Mesenchymal stem cell (in vitro differentiated cells and primary cell): ENCODE measurements at regions not wholly inside any gene's neighbourhood (a gene's known extent, or its start where the extent isn't known, plus 50 kb on each side); places are given as distances from the start of the nearest gene placed in this dataset.

ENCODE experiments used
- DNase-seq: peaks from one replicate; pipeline ENCODE4 v3.0.0-alpha.2; 2013
- H2AFZ ChIP-seq: one replicate; pipeline ENCODE4 v1.6.1; 2013; ENCODE audit warnings: low read depth, mild to moderate bottlenecking, control low read depth, inconsistent platforms, low read length, moderate library complexity
- H2AK5ac ChIP-seq: 2 replicates; pipeline ENCODE4 v1.6.1; 2013; ENCODE audit warnings: low read length, moderate library complexity, mild to moderate bottlenecking, inconsistent platforms; ENCODE audit not compliant: severe bottlenecking
- H2BK120ac ChIP-seq: one replicate; pipeline ENCODE4 v1.6.1; 2013; ENCODE audit warnings: low read depth, mild to moderate bottlenecking, inconsistent platforms, low read length, moderate library complexity
- H2BK12ac ChIP-seq, 2 experiments: one replicate each; pipeline ENCODE4 v1.6.1; 2013; ENCODE audit warnings: inconsistent platforms in 2 of 2, low read length in 2 of 2, mild to moderate bottlenecking in 2 of 2, moderate library complexity in 2 of 2, control low read depth in 1 of 2
- H2BK15ac ChIP-seq: one replicate; pipeline ENCODE4 v1.6.1; 2013; ENCODE audit warnings: mild to moderate bottlenecking, low read depth, inconsistent platforms; ENCODE audit not compliant: poor library complexity, severe bottlenecking
- H2BK5ac ChIP-seq: 2 replicates; pipeline ENCODE4 v1.6.1; 2013; ENCODE audit warnings: low read depth, mild to moderate bottlenecking, low read length, control low read depth, inconsistent platforms; ENCODE audit not compliant: poor library complexity, severe bottlenecking
- H3K14ac ChIP-seq, 2 experiments: one replicate each; pipeline ENCODE4 v1.6.1; 2013; ENCODE audit warnings: inconsistent platforms in 2 of 2, low read length in 2 of 2, control low read depth in 1 of 2, mild to moderate bottlenecking in 1 of 2, moderate library complexity in 1 of 2
- H3K18ac ChIP-seq, 2 experiments: one replicate each; pipeline ENCODE4 v1.6.1; 2013; ENCODE audit warnings: inconsistent platforms in 2 of 2, low read length in 2 of 2, control low read depth in 1 of 2, low read depth in 1 of 2, mild to moderate bottlenecking in 1 of 2
- H3K23ac ChIP-seq, 2 experiments: one replicate each; pipeline ENCODE4 v1.6.1; 2013; ENCODE audit warnings: inconsistent platforms in 2 of 2, low read length in 2 of 2, mild to moderate bottlenecking in 2 of 2, moderate library complexity in 2 of 2, control low read depth in 1 of 2
- H3K27ac ChIP-seq: 2 replicates; pipeline ENCODE4 v1.5.1; 2013; ENCODE audit warnings: mild to moderate bottlenecking, moderate library complexity, low read length, control low read depth, inconsistent platforms; ENCODE audit not compliant: poor library complexity, severe bottlenecking
- H3K27me3 ChIP-seq, 2 experiments: 2 replicates each; pipeline versions ENCODE4 v1.6.1 to v1.7.0; 2013; ENCODE audit warnings: low read length in 2 of 2, mild to moderate bottlenecking in 2 of 2, moderate library complexity in 2 of 2, control low read depth in 1 of 2, inconsistent platforms in 1 of 2; ENCODE audit not compliant: control insufficient read depth in 1 of 2, insufficient read depth in 1 of 2
- H3K36me3 ChIP-seq, 2 experiments: 2 replicates each; pipeline versions ENCODE4 v1.6.1 to v1.7.0; 2013; ENCODE audit warnings: low read length in 2 of 2, control low read depth in 1 of 2, inconsistent platforms in 1 of 2, low read depth in 1 of 2, mild to moderate bottlenecking in 1 of 2; ENCODE audit not compliant: insufficient read depth in 2 of 2, control insufficient read depth in 1 of 2
- H3K4ac ChIP-seq, 2 experiments: one replicate each; pipeline ENCODE4 v1.6.1; 2013; ENCODE audit warnings: inconsistent platforms in 2 of 2, low read length in 2 of 2, mild to moderate bottlenecking in 2 of 2, moderate library complexity in 2 of 2, control low read depth in 1 of 2, low read depth in 1 of 2
- H3K4me1 ChIP-seq: 2 replicates; pipeline ENCODE4 v1.6.1; 2013; ENCODE audit warnings: low read depth, low read length, control low read depth; ENCODE audit not compliant: control insufficient read depth, insufficient read depth
- H3K4me2 ChIP-seq: 2 replicates; pipeline ENCODE4 v1.6.1; 2013; ENCODE audit warnings: low read length, mild to moderate bottlenecking, inconsistent platforms; ENCODE audit not compliant: poor library complexity, severe bottlenecking
- H3K4me3 ChIP-seq, 2 experiments: 2 replicates each; pipeline versions ENCODE4 v1.5.1 to v1.7.0; 2013; ENCODE audit warnings: low read length in 2 of 2, mild to moderate bottlenecking in 2 of 2, control low read depth in 1 of 2, low read depth in 1 of 2; ENCODE audit not compliant: insufficient read depth in 1 of 2
- H3K79me1 ChIP-seq: replicated peaks from 2 replicates; pipeline ENCODE4 v1.6.1; 2013; ENCODE audit warnings: mild to moderate bottlenecking, control low read depth, low read length, inconsistent platforms; ENCODE audit not compliant: poor library complexity, severe bottlenecking
- H3K9ac ChIP-seq: 2 replicates; pipeline ENCODE4 v1.7.0; 2013; ENCODE audit warnings: mild to moderate bottlenecking, low read length, moderate library complexity
- H3K9me3 ChIP-seq: 2 replicates; pipeline ENCODE4 v1.7.0; 2013; ENCODE audit warnings: mild to moderate bottlenecking, low read length; ENCODE audit not compliant: control insufficient read depth
- H4K8ac ChIP-seq: one replicate; pipeline ENCODE4 v1.6.1; 2013; ENCODE audit warnings: inconsistent platforms, mild to moderate bottlenecking, low read length, moderate library complexity
- H4K91ac ChIP-seq: one replicate; pipeline ENCODE4 v1.6.1; 2013; ENCODE audit warnings: mild to moderate bottlenecking, low read length, inconsistent platforms
- WGBS: methylation state at CpG from one replicate; pipeline ENCODE4 v1.1.7; 2013; ENCODE audit warnings: mixed read lengths; 5-methylcytosine and 5-hydroxymethylcytosine counted together

DNA sequence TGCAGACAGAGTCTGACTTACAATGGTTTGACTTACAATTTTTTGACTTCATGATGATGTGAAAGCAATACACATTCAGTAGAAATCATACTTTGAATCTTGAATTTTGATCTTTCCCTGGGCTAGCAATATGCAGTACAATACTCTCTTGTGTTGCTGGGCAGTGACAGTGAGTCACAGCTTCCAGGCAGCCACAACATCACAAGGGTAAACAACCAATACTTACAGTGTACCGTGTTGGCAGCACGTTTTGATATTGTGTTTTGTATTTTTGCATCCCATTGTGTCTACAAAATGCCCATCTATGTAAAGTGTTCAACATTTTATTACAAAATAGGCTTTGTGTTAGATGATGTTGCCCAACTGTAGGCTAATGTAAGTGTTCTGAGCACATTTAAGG is 150.9 kb downstream of the NTMT2 start:
- H2AK5ac ChIP-seq: no peak overlapping the region
- H4K8ac ChIP-seq: no peak overlapping the region
- H3K9ac ChIP-seq: peak overlapping the region; percentile 22
- H3K4ac ChIP-seq: no peak overlapping the region
- no peaks in the 10 kb centered on the region for H3K4me1 ChIP-seq
- WGBS: no CpG with 5 or more reads among the region's 2 CpGs
- no peaks in the 10 kb centered on the region for H3K27me3 ChIP-seq
- H2AFZ ChIP-seq: no peak overlapping the region
- H3K14ac ChIP-seq: no peak overlapping the region
- H3K36me3 ChIP-seq: no peaks in the 10 kb centered on the region
- H3K79me1 ChIP-seq: no peaks in the 10 kb centered on the region
- no peak overlapping the region for H3K4me3 ChIP-seq
- peak; percentile 52 for DNase-seq
- no peak overlapping the region for H4K91ac ChIP-seq
- H3K9me3 ChIP-seq: peaks cover 10% of the 10 kb centered on the region
- no peak overlapping the region for H3K27ac ChIP-seq
- H2BK5ac ChIP-seq: no peak overlapping the region
- no peak overlapping the region for H3K4me2 ChIP-seq
- no peak overlapping the region for H2BK120ac ChIP-seq
- no peak overlapping the region for H2BK15ac ChIP-seq
- H2BK12ac ChIP-seq: no peak overlapping the region
- no peak overlapping the region for H3K23ac ChIP-seq
- H3K18ac ChIP-seq: no peak overlapping the region

DNA sequence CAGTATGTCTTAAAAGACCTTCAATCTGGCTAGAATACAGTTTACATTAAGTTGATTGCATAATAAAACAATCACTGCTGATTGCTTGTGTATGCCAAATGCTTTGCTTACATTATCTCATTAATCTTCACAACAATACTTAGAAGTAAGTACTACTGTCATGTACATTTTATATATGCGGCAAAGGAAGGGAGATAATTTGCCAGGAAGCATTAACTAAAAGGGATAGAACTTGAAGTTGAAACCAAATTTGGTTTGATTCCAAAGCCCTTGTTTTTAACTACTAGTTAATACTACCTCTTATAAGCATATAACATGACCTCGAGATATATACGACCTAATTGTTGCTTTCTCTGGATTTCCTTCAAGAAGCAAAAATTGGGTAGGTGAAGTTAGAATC is 155.8 kb downstream of the NTMT2 start:
- Histone ChIP-seq H3K4me1 (no peaks in the 10 kb centered on the region), H2BK120ac (no peak overlapping the region), H2BK12ac (no peak overlapping the region), H3K18ac (no peak overlapping the region), H4K8ac (no peak overlapping the region), H3K4ac (no peak overlapping the region), H3K9ac (no peak overlapping the region), H3K36me3 (no peaks in the 10 kb centered on the region), H3K79me1 (no peaks in the 10 kb centered on the region), H2BK15ac (no peak overlapping the region), H3K4me2 (no peak overlapping the region), H3K27me3 (no peaks in the 10 kb centered on the region), H3K27ac (no peak overlapping the region), H2BK5ac (no peak overlapping the region), H3K9me3 (peaks cover 9% of the 10 kb centered on the region), H3K14ac (no peak overlapping the region), H3K23ac (no peak overlapping the region), H4K91ac (no peak overlapping the region), H2AFZ (no peak overlapping the region), H3K4me3 (no peak overlapping the region), H2AK5ac (no peak overlapping the region)
- WGBS: 94% methylated on average over 2 of the region's 3 CpGs
- no peak for DNase-seq

DNA sequence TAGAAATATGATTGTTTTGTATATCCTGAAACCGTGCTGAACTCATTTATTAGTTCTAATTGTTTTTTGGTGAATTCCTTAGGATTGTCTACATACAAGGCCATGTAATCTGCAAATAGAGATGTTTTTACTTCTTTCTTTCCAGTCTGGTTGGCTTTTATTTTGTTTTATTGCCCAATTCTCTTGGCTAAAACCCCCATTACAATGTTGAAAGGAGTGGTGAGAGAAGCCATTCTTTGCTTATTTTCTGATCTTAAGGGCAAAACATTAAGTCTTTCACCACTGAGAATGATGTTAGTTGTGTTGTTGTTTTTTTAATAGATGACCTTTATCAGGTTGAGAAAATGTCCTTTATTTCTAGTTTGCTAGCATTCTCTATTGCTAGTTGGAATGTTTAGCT is 157.3 kb downstream of the NTMT2 start:
- DNase-seq: no peak
- Histone ChIP-seq H3K4me1 (no peaks in the 10 kb centered on the region), H2AFZ (no peak overlapping the region), H3K23ac (no peak overlapping the region), H3K4me2 (no peak overlapping the region), H4K8ac (no peak overlapping the region), H2AK5ac (no peak overlapping the region), H4K91ac (no peak overlapping the region), H3K79me1 (no peaks in the 10 kb centered on the region), H3K36me3 (no peaks in the 10 kb centered on the region), H2BK15ac (no peak overlapping the region), H3K9me3 (no peaks in the 10 kb centered on the region), H2BK12ac (no peak overlapping the region), H2BK5ac (no peak overlapping the region), H3K14ac (no peak overlapping the region), H3K4me3 (no peak overlapping the region), H3K4ac (no peak overlapping the region), H3K27me3 (no peaks in the 10 kb centered on the region), H3K9ac (no peak overlapping the region), H3K27ac (no peak overlapping the region), H2BK120ac (no peak overlapping the region), H3K18ac (no peak overlapping the region)
- no CpG with 5 or more reads among the region's 1 CpG for WGBS

DNA sequence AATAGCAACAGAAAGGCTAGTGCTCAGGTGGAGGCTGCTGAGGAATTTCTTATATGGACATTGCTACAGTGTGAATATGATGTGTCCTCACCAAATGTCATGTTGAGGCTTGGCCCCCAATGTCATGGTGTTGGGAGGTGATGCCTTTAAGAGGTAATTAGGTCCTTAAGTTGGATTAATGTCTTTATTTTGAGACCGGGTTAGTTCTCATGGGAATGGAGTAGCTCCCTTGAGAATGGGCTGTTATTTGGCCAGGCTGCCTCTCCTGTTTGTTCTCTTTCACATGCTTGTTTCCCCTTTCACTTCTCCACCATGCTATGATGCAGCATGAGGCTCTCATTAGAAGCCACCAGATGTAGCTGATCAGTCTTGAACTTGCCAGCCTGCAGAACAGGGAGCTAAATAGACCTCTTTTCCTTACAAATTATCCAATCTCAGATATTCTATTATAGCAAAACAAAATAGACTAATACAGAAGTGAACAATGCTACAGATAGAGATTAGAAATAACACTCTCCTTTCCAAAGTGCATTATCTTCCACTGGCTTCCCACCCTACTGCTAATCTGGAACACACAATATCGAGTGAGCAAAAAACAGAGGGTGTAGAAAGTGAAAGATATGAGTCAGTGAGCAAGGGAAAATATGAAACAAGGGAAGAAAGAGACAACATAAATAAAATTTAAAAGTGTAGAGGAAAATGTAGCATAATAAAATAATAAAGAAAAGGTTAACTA is 160.2 kb downstream of the NTMT2 start:
- no peak overlapping the region for H3K4ac ChIP-seq
- no peaks in the 10 kb centered on the region for H3K27me3 ChIP-seq
- H3K27ac ChIP-seq: no peak overlapping the region
- no peak overlapping the region for H2BK120ac ChIP-seq
- no peak overlapping the region for H3K14ac ChIP-seq
- no peaks in the 10 kb centered on the region for H3K9me3 ChIP-seq
- no peak overlapping the region for H2BK5ac ChIP-seq
- no peak overlapping the region for H4K8ac ChIP-seq
- H3K4me1 ChIP-seq: peaks cover 6% of the 10 kb centered on the region
- no peaks in the 10 kb centered on the region for H3K36me3 ChIP-seq
- DNase-seq: no peak
- H2BK12ac ChIP-seq: peak overlapping the region in 1 of 2 experiments; percentile 34
- no peak overlapping the region for H2AK5ac ChIP-seq
- no peak overlapping the region for H3K23ac ChIP-seq
- H3K9ac ChIP-seq: peak overlapping the region; percentile 78
- peak overlapping the region; percentile 7 for H2AFZ ChIP-seq
- H3K4me3 ChIP-seq: peak overlapping the region in 1 of 2 experiments; percentile 20
- H2BK15ac ChIP-seq: no peak overlapping the region
- no peaks in the 10 kb centered on the region for H3K79me1 ChIP-seq
- no peak overlapping the region for H3K4me2 ChIP-seq
- 100% methylated on average over 1 of the region's 2 CpGs for WGBS
- H4K91ac ChIP-seq: no peak overlapping the region
- no peak overlapping the region for H3K18ac ChIP-seq
